ENCODE measurements at regions not wholly inside any gene's neighbourhood (a gene's known extent, or its start where the extent isn't known, plus 50 kb on each side); places are given as distances from the start of the nearest gene placed in this dataset.

DNA sequence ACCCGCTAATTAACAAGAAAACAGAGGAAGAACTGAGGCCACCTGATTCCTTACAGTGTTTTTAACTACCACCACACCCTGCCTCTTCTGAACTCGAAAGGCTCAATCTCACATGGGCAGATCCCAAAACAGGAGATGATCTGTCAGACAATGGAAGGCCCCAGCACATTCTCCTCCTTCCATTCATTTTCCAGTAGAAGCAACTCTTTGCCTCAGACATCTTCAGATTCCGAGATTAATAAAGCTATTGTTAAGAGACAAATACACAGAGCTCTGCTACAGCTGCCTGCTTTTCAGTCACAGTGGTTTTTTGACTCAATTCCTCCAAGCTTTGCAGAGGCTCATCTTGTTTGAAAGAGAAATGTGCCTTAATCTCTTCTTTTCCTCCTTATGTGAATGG is 127.2 kb upstream of the ADAMTSL1 start:
- TF ChIP-seq SPI1 (IDR thresholded peaks at IDR 0.05; ENCODE audit: low read depth, low read length), result no peak
- no peak for TF ChIP-seq POLR2AphosphoS5 (IDR thresholded peaks at IDR 0.05; ENCODE audit: low read depth, low read length)
- TF ChIP-seq TAF1 (IDR thresholded peaks at IDR 0.05; ENCODE audit: low read depth, low read length), result no peak
- no peak for FAIRE-seq

DNA sequence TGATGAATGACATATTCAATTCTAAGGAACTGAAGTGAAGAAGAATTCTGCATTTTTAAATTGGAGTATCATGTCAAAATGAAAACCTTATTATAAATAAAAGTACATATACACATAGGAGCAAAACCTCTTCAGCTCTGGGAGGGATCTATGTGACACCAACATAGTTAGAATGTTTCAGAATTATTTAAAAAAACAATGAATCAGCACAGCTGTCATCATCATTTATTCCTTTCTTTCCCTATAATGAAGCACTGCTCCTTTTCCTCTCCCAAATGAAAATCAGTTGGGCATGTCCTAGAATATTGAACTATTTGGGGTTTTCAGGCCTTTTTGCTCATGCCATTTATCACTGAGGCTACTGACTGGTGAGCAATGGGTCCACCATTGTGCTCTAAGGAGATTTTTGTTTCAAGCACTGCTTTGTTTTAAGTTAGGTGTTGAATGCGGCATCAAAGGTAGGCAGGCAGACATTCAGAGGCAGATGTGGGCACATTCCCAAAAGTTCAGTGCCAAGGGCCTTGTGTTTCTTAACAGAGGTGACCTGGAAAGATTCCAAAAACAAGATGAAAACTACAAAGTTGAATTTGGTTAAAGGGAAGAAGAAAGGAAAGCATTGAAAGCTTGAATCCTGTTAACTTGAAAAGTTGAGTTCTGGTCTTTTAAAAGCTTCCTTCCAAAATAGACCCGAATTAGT is 126.4 kb upstream of the ADAMTSL1 start:
- DNase-seq (ENCODE audit: insufficient read length, low spot score), result no peak
- no peak for FAIRE-seq
- TF ChIP-seq POU2F2 (IDR thresholded peaks at IDR 0.05; ENCODE audit: low read depth, low read length) (no peak), POLR2A (IDR thresholded peaks at IDR 0.05; ENCODE audit: low read depth, low read length) (no peak), TAF1 (IDR thresholded peaks at IDR 0.05; ENCODE audit: low read depth, low read length) (no peak), SPI1 (IDR thresholded peaks at IDR 0.05; ENCODE audit: low read depth, low read length) (no peak), POLR2AphosphoS5 (IDR thresholded peaks at IDR 0.05; ENCODE audit: low read depth, low read length) (no peak), PAX5 (IDR thresholded peaks at IDR 0.05; ENCODE audit: insufficient read depth, low read length, severe bottlenecking) (no peak)

More for the DNA sequence above, 127.2 kb upstream of the ADAMTSL1 start:
- DNase-seq (ENCODE audit: insufficient read length, low spot score), result no peak

- DNase-seq (ENCODE audit: insufficient read length, low spot score) (no peak), FAIRE-seq (no peak)
- TF ChIP-seq TAF1 (IDR thresholded peaks at IDR 0.05; ENCODE audit: low read depth, low read length) (no peak), POU2F2 (IDR thresholded peaks at IDR 0.05; ENCODE audit: low read depth, low read length) (no peak), SPI1 (IDR thresholded peaks at IDR 0.05; ENCODE audit: low read depth, low read length) (no peak), POLR2AphosphoS5 (IDR thresholded peaks at IDR 0.05; ENCODE audit: low read depth, low read length) (no peak), POLR2A (IDR thresholded peaks at IDR 0.05; ENCODE audit: low read depth, low read length) (no peak), PAX5 (IDR thresholded peaks at IDR 0.05; ENCODE audit: insufficient read depth, low read length, severe bottlenecking) (no peak)
These were observed 125.9 kb upstream of the ADAMTSL1 start for GRCh38 chr9:18348083-18348475.

GRCh38 chr9:18349530-18349929 is 124.4 kb upstream of the ADAMTSL1 start:
- no peak for DNase-seq (ENCODE audit: insufficient read length, low spot score)
- TF ChIP-seq PAX5 (IDR thresholded peaks at IDR 0.05; ENCODE audit: insufficient read depth, low read length, severe bottlenecking) (no peak), POLR2AphosphoS5 (IDR thresholded peaks at IDR 0.05; ENCODE audit: low read depth, low read length) (no peak), SPI1 (IDR thresholded peaks at IDR 0.05; ENCODE audit: low read depth, low read length) (no peak), POLR2A (IDR thresholded peaks at IDR 0.05; ENCODE audit: low read depth, low read length) (no peak), TAF1 (IDR thresholded peaks at IDR 0.05; ENCODE audit: low read depth, low read length) (no peak), POU2F2 (IDR thresholded peaks at IDR 0.05; ENCODE audit: low read depth, low read length) (no peak)
- no peak for FAIRE-seq

- DNase-seq (ENCODE audit: insufficient read length, low spot score) (no peak), FAIRE-seq (no peak)
- TF ChIP-seq TAF1 (IDR thresholded peaks at IDR 0.05; ENCODE audit: low read depth, low read length) (no peak), PAX5 (IDR thresholded peaks at IDR 0.05; ENCODE audit: insufficient read depth, low read length, severe bottlenecking) (no peak), POLR2AphosphoS5 (IDR thresholded peaks at IDR 0.05; ENCODE audit: low read depth, low read length) (no peak), POLR2A (IDR thresholded peaks at IDR 0.05; ENCODE audit: low read depth, low read length) (no peak), SPI1 (IDR thresholded peaks at IDR 0.05; ENCODE audit: low read depth, low read length) (no peak), POU2F2 (IDR thresholded peaks at IDR 0.05; ENCODE audit: low read depth, low read length) (no peak)
These were observed 123.9 kb upstream of the ADAMTSL1 start for GRCh38 chr9:18350036-18350435.

- DNase-seq (ENCODE audit: insufficient read length, low spot score), result no peak
- no peak for TF ChIP-seq SPI1 (IDR thresholded peaks at IDR 0.05; ENCODE audit: low read depth, low read length)
- no peak for FAIRE-seq
These were observed 122.9 kb upstream of the ADAMTSL1 start for GRCh38 chr9:18350995-18351595.

DNA sequence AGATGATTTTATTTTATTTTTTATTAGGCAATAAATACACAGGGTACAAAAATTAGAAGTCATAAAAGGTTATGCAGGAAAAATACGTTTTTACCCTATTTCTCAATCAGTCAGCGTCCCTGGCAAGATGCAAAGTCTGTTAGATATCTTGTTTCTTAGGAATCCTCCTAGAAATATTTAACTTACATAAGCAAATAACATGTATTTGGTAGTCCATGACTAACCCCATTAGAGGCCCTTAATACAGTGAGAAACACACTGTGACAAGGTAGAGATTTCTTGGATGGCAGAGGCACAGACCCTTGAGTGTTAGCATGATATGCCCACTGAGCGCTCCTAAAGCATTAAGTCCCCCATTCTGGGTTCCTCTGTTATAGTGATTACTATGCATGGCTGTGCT is 121.2 kb upstream of the ADAMTSL1 start:
- FAIRE-seq (no peak), DNase-seq (ENCODE audit: insufficient read length, low spot score) (no peak)
- TF ChIP-seq TAF1 (IDR thresholded peaks at IDR 0.05; ENCODE audit: low read depth, low read length) (no peak), POLR2AphosphoS5 (IDR thresholded peaks at IDR 0.05; ENCODE audit: low read depth, low read length) (no peak)

DNA sequence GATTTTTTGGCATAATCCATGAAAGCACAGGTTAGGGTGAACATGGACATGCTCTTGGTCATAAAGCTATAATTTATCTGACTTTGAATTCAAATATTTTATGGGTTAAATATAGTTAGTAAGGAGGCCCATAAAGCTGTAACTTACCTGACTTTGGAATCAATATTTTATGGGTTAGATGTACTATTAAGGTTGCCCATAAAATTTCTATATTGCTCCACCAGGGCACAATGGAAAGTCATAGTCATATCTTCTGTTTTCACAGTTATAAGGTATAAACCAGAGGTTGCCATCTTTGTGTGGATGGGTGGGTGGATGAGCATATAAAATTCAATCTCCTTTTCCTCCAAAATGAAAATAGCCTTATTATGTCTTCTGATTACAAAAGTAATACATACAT is 120.5 kb upstream of the ADAMTSL1 start:
- FAIRE-seq (no peak), DNase-seq (ENCODE audit: insufficient read length, low spot score) (no peak)
- TF ChIP-seq PAX5 (IDR thresholded peaks at IDR 0.05; ENCODE audit: insufficient read depth, low read length, severe bottlenecking) (no peak), POLR2AphosphoS5 (IDR thresholded peaks at IDR 0.05; ENCODE audit: low read depth, low read length) (no peak), POLR2A (IDR thresholded peaks at IDR 0.05; ENCODE audit: low read depth, low read length) (no peak), SPI1 (IDR thresholded peaks at IDR 0.05; ENCODE audit: low read depth, low read length) (no peak), POU2F2 (IDR thresholded peaks at IDR 0.05; ENCODE audit: low read depth, low read length) (no peak), TAF1 (IDR thresholded peaks at IDR 0.05; ENCODE audit: low read depth, low read length) (no peak)

DNA sequence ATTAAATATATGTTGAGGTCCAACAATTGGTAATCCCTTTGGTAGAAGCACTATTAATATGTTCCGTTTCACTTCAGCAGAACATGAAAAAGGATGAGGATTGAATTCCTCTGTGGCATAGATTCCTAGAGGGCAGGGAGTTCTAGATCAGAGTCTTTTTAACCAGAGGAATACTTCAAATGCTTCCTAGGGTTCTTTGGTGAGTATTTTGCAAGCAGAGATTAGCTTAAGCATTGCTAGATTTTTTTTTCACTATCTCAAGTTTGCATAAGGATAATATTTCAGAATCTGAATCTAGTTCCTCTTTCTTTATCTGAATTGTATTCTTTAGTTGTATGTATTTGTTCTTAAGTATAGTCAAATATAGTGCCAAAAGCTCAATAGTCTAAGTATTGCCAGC is 116.6 kb upstream of the ADAMTSL1 start:
- FAIRE-seq, result no peak
- DNase-seq (ENCODE audit: insufficient read length, low spot score), result no peak
- TF ChIP-seq POLR2AphosphoS5 (IDR thresholded peaks at IDR 0.05; ENCODE audit: low read depth, low read length), result no peak
- no peak for TF ChIP-seq POLR2A (IDR thresholded peaks at IDR 0.05; ENCODE audit: low read depth, low read length)
- TF ChIP-seq TAF1 (IDR thresholded peaks at IDR 0.05; ENCODE audit: low read depth, low read length), result no peak
- TF ChIP-seq PAX5 (IDR thresholded peaks at IDR 0.05; ENCODE audit: insufficient read depth, low read length, severe bottlenecking), result no peak
- TF ChIP-seq SPI1 (IDR thresholded peaks at IDR 0.05; ENCODE audit: low read depth, low read length), result no peak
- TF ChIP-seq POU2F2 (IDR thresholded peaks at IDR 0.05; ENCODE audit: low read depth, low read length), result no peak

DNA sequence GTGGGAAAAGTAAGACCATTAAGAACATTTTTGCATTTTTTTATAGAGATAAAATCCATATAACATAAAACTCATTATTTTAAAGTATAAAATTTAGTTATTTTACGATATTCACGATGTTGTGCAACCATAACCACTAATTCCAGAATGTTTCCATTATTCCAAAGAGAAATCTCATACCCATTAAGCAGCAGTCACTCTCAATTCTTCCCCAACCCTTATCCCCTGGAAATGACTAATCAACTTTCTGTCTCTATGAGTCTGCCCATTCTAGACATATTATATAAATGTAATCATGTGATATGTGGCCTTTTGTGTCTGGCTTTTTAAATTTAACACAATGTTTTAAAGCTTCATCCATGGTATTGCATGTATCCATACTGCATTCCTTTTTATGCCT is 115.6 kb upstream of the ADAMTSL1 start:
- FAIRE-seq, result no peak
- no peak for DNase-seq (ENCODE audit: insufficient read length, low spot score)
- TF ChIP-seq POU2F2 (IDR thresholded peaks at IDR 0.05; ENCODE audit: low read depth, low read length) (no peak), PAX5 (IDR thresholded peaks at IDR 0.05; ENCODE audit: insufficient read depth, low read length, severe bottlenecking) (no peak), TAF1 (IDR thresholded peaks at IDR 0.05; ENCODE audit: low read depth, low read length) (no peak), POLR2AphosphoS5 (IDR thresholded peaks at IDR 0.05; ENCODE audit: low read depth, low read length) (no peak), SPI1 (IDR thresholded peaks at IDR 0.05; ENCODE audit: low read depth, low read length) (no peak), POLR2A (IDR thresholded peaks at IDR 0.05; ENCODE audit: low read depth, low read length) (no peak)
